CD4-positive, CD25-positive, alpha-beta regulatory T cell (primary cell): ENCODE measurements at regions not wholly inside any gene's neighbourhood (a gene's known extent, or its start where the extent isn't known, plus 50 kb on each side); places are given as distances from the start of the nearest gene placed in this dataset.
"Not testable (repeated sequence)": the region's sequence is repeated elsewhere in the genome, so short reads cannot be mapped to it uniquely, and the experiment has no call there.

Experiments
- ATAC-seq, 2 donors: fragments of 150-1000 bp; cut with Tn5 transposase; one replicate each; pipeline ENCODE4 v1.10.0; 2021; ENCODE audit warnings: low read depth in 2 of 2, moderate number of reproducible peaks in 2 of 2, moderate library complexity in 1 of 2
- DNase-seq, 3 donors: peaks; one replicate each; pipeline versions ENCODE4 v3.0.0 to v3.0.0-alpha.2; 2012 to 2022; ENCODE audit warnings: mixed read lengths in 1 of 3
- H3K27ac ChIP-seq: one replicate; pipeline ENCODE4 v1.7.0; 2013; ENCODE audit warnings: mild to moderate bottlenecking, low read length; ENCODE audit not compliant: insufficient read depth, poor library complexity, severe bottlenecking
- H3K27me3 ChIP-seq: one replicate; pipeline ENCODE4 v1.7.0; 2013; ENCODE audit warnings: low read length; ENCODE audit not compliant: control insufficient read depth, insufficient read depth
- H3K36me3 ChIP-seq: one replicate; pipeline ENCODE4 v1.7.0; 2013; ENCODE audit warnings: mild to moderate bottlenecking, low read length, moderate library complexity; ENCODE audit not compliant: control insufficient read depth, insufficient read depth
- H3K4me1 ChIP-seq: 2 replicates; pipeline ENCODE4 v1.7.0; 2013; ENCODE audit warnings: mild to moderate bottlenecking, low read length; ENCODE audit not compliant: insufficient read depth, control insufficient read depth, poor library complexity, severe bottlenecking
- H3K4me3 ChIP-seq: one replicate; pipeline ENCODE4 v1.7.0; 2013; ENCODE audit warnings: low read depth, mild to moderate bottlenecking, low read length, moderate library complexity
- H3K9me3 ChIP-seq, 2 experiments: 1 replicate in 1 of 2; 2 replicates in 1 of 2; pipeline ENCODE4 v1.7.0; 2013; ENCODE audit warnings: low read length in 2 of 2, mild to moderate bottlenecking in 1 of 2, moderate library complexity in 1 of 2; ENCODE audit not compliant: control insufficient read depth in 2 of 2
- H3K27ac Mint-ChIP-seq, 3 donors: one replicate each; pipeline ENCODE4 v1.8.0; 2020 to 2022; ENCODE audit warnings: mild to moderate bottlenecking in 3 of 3, mixed read lengths in 3 of 3, moderate library complexity in 2 of 3
- H3K27me3 Mint-ChIP-seq: one replicate; pipeline ENCODE4 v1.8.0; 2022; ENCODE audit warnings: mild to moderate bottlenecking, mixed read lengths
- H3K36me3 Mint-ChIP-seq: one replicate; pipeline ENCODE4 v1.8.0; 2020; ENCODE audit warnings: mixed read lengths
- H3K4me1 Mint-ChIP-seq, 4 donors: one replicate each; pipeline ENCODE4 v1.8.0; 2020 to 2022; ENCODE audit warnings: mixed read lengths in 4 of 4, mild to moderate bottlenecking in 1 of 4
- H3K4me3 Mint-ChIP-seq, 4 donors: one replicate each; pipeline ENCODE4 v1.8.0; 2020 to 2022; ENCODE audit warnings: mild to moderate bottlenecking in 4 of 4, mixed read lengths in 4 of 4, moderate library complexity in 3 of 4
- H3K9me3 Mint-ChIP-seq, 7 donors: one replicate each; pipeline ENCODE4 v1.8.0; 2020 to 2022; ENCODE audit warnings: mixed read lengths in 7 of 7, mild to moderate bottlenecking in 3 of 7, moderate library complexity in 2 of 7

DNA sequence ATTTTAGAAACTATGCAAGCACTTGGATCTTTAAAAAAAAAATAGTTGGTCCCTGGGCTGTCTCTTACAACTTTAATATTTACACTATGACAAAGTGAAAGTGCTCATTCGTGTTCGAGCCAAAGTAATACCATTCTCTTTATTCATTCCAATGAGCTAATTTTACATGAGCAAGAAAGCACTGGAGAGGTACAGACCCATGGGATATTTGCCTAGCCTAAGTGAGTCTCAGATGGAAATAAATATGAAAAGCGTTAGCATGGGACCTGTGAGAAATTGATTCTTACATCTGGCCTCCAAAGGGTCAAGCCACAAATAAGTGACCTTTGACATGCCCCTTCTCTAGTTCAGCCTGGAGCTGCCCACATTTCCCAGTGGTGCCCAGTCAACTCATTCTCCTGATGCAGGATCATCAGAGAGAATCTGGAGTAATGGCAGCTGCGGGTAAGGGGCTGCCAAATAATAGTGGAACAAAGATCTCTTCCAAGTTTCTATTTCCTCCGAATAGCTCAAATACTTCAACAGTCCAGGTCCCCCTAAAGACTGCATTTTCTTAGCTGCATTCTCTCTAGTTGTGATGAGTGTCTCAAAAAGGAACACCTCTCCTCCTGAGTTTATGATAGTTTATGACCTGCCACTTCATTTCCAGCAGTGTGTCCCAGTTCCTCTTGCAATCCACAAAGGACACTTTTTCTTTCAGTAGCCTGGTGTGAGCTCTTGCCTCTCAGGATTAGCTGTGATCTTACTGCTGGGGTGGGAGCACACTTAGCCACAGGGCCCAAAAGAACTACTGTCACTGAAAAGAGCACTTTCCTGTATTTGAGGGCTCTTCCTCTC lies 208.2 kb downstream of the DAD1 start:
- Histone ChIP-seq H3K4me3 (no peak overlapping the region), H3K27me3 (no peaks in the 10 kb centered on the region), H3K27ac (no peak overlapping the region), H3K4me1 (no peaks in the 10 kb centered on the region), H3K9me3 (no peaks in the 10 kb centered on the region), H3K36me3 (no peaks in the 10 kb centered on the region)
- H3K4me3 Mint-ChIP-seq, result no peak overlapping the region
- H3K27ac Mint-ChIP-seq, result no peak overlapping the region
- H3K36me3 Mint-ChIP-seq, result no peaks in the 10 kb centered on the region
- no peaks in the 10 kb centered on the region for H3K4me1 Mint-ChIP-seq
- no peaks in the 10 kb centered on the region for H3K27me3 Mint-ChIP-seq
- H3K9me3 Mint-ChIP-seq, result no peaks in the 10 kb centered on the region
- no peak for DNase-seq
- ATAC-seq, result no peak

DNA sequence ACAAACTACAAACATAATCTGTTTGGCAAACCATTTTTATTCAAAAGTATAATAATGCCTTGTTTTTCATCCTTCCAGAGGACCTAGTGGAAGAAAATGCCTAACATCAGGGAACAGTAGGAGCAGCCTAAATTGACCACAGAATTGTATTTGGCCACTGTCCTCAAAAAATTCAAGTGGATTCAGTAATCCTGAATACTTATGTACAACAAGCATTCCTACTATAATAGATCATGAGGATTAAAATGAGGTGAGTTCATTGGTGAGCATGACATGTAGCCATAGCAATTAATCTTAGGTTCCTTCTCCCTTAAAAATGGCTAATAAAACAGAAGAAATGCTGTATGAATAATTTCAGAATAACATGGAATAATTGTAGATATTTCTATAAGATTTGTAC lies 209.3 kb downstream of the DAD1 start:
- Mint-ChIP-seq H3K27ac (no peak overlapping the region), H3K27me3 (no peaks in the 10 kb centered on the region), H3K4me1 (no peaks in the 10 kb centered on the region), H3K4me3 (no peak overlapping the region), H3K9me3 (no peaks in the 10 kb centered on the region), H3K36me3 (no peaks in the 10 kb centered on the region)
- H3K4me1 ChIP-seq, result no peaks in the 10 kb centered on the region
- ATAC-seq (no peak), DNase-seq (no peak)
- H3K9me3 ChIP-seq, result no peaks in the 10 kb centered on the region
- H3K4me3 ChIP-seq, result no peak overlapping the region
- no peak overlapping the region for H3K27ac ChIP-seq
- H3K36me3 ChIP-seq, result no peaks in the 10 kb centered on the region
- H3K27me3 ChIP-seq, result no peaks in the 10 kb centered on the region

DNA sequence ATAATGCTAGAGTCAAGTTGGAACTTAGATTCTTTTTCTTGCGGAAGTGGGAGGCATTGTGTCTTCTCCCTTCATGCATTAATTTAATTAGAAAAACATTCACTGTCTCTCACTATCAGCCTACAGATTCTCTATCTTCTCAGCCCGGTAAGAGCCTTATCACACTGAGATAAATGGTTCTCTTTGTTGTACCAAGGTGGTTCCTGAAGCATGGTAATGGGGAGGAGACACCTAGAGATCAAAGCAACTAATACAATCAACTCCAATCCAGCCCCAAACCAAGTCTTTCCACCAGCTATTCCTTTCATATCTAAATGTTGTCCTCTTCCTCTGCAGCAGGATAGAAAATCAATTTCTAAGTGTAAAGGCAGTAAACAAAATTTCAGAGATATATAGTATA lies 210.8 kb downstream of the DAD1 start:
- Histone ChIP-seq H3K36me3 (no peaks in the 10 kb centered on the region), H3K27ac (no peak overlapping the region), H3K4me1 (no peaks in the 10 kb centered on the region), H3K27me3 (no peaks in the 10 kb centered on the region), H3K4me3 (no peak overlapping the region), H3K9me3 (no peaks in the 10 kb centered on the region)
- Mint-ChIP-seq H3K9me3 (no peaks in the 10 kb centered on the region), H3K36me3 (no peaks in the 10 kb centered on the region), H3K27me3 (no peaks in the 10 kb centered on the region), H3K4me3 (no peak overlapping the region), H3K4me1 (no peaks in the 10 kb centered on the region), H3K27ac (no peak overlapping the region)
- ATAC-seq (no peak), DNase-seq (no peak)

DNA sequence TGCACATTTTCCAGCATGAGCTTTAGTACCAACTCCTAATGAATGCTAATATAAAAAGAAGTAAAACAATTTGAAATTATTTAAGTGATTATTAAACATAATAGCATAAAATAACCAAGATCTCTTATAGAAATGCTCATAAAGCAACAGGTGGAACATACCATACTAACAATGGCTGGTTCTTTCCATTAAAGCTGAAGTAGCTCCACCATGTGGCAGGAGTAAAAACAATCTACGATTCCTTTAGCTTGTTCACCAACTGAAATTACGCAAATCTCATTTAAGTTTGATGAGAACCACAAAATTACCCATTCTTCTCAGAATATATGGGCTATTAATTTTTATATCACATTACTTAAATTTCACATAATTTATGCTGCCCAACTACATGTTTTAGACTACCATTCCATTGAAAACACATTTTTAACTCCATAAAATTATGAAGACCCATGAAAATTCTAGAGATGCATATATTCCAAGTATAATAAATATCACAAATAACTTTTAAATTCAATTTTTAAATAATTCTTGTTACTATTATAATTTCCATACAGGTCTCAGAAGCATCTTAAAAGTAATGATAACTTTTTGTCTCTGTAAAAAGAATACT lies 213.6 kb downstream of the DAD1 start:
- Mint-ChIP-seq H3K9me3 (no peaks in the 10 kb centered on the region), H3K36me3 (no peaks in the 10 kb centered on the region), H3K27me3 (no peaks in the 10 kb centered on the region), H3K27ac (no peak overlapping the region), H3K4me3 (no peak overlapping the region), H3K4me1 (no peaks in the 10 kb centered on the region)
- H3K36me3 ChIP-seq, result no peaks in the 10 kb centered on the region
- ATAC-seq, result no peak
- no peaks in the 10 kb centered on the region for H3K4me1 ChIP-seq
- H3K27me3 ChIP-seq, result no peaks in the 10 kb centered on the region
- H3K27ac ChIP-seq, result no peak overlapping the region
- no peak for DNase-seq
- H3K4me3 ChIP-seq, result no peak overlapping the region
- H3K9me3 ChIP-seq, result no peaks in the 10 kb centered on the region

DNA sequence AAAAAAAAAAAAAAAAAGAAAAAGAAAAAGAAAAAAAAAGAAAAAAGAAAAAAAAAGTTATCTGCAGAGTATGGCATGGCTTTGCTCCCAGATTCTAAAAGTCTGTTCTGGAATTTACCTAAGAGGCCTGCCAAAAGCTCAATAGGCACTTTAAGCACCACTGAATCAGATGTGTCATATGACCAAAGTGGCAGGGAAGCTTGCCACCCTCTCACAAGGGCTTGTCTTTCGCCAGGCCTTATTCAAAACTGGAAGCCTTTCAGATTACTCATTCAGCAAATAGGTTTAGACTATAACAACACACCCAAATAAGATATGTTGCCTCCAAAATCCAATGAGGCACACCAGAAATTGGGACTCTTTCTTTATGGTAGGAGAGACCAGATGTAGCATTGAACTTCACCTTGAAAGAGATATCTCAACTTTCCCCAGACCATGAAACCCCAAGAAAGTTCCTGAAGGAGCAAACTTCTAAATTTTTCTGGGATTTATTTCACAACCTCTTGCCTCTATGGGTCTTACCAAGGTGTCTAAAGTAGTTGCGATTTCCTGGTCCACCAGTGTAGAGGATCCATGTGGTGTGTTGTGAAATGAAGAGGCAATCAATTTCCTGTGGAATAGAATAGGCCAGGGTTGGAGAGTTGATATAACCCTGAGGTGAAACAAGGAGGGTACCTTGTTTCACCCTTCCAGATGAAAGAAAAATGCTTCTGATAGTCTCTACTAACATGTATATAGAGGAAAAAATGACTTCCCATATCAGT lies 218.8 kb downstream of the DAD1 start:
- Histone ChIP-seq H3K4me3 (no peak overlapping the region), H3K4me1 (no peaks in the 10 kb centered on the region), H3K27ac (no peak overlapping the region), H3K9me3 (no peaks in the 10 kb centered on the region), H3K36me3 (no peaks in the 10 kb centered on the region), H3K27me3 (no peaks in the 10 kb centered on the region)
- no peak for ATAC-seq
- no peaks in the 10 kb centered on the region for H3K9me3 Mint-ChIP-seq
- no peak overlapping the region for H3K4me3 Mint-ChIP-seq
- no peaks in the 10 kb centered on the region for H3K4me1 Mint-ChIP-seq
- H3K36me3 Mint-ChIP-seq, result no peaks in the 10 kb centered on the region
- DNase-seq, result no peak
- H3K27ac Mint-ChIP-seq, result no peak overlapping the region
- H3K27me3 Mint-ChIP-seq, result no peaks in the 10 kb centered on the region

DNA sequence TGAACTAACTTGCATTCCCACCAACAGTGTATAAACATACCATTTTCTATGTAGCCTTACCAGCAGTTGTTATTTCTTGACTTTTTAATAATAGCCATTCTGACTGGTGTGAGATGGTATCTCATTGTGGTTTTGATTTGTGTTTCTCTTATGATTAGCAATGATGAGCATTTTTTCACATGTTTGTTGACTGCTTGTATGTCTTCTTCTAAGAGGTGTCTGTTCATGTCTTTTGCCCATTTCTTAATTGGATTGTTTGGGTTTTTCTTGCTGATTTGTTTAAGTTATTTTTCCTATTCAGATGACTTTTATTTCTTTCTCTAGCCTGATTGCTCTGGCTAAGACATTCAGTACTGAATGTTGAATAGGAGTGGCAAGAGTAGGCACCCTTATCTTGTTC lies 230.3 kb downstream of the DAD1 start:
- Mint-ChIP-seq H3K36me3 (no peaks in the 10 kb centered on the region), H3K27ac (no peak overlapping the region), H3K27me3 (no peaks in the 10 kb centered on the region), H3K4me1 (no peaks in the 10 kb centered on the region), H3K4me3 (no peak overlapping the region), H3K9me3 (no peaks in the 10 kb centered on the region)
- ATAC-seq, result no peak
- no peak for DNase-seq
- Histone ChIP-seq H3K4me1 (no peaks in the 10 kb centered on the region), H3K27me3 (no peaks in the 10 kb centered on the region), H3K27ac (no peak overlapping the region), H3K9me3 (no peaks in the 10 kb centered on the region), H3K4me3 (no peak overlapping the region), H3K36me3 (no peaks in the 10 kb centered on the region)

DNA sequence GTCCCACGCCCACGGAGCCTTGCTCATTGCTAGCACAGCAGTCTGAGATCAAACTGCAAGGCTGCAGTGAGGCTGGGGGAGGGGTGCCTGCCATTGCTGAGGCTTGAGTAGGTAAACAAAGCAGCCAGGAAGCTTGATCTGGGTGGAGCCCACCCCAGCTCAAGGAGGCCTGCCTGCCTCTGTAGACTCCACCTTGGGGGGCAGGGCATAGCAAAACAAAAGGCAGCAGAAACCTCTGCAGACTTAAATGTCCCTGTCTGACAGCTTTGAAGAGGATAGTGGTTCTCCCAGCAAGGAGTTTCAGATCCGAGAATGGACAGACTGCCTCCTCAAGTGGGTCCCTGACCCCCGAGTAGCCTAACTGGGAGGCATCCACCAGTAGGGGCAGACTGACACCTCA lies 239.7 kb downstream of the DAD1 start:
- not testable (repeated sequence) for H3K27me3 ChIP-seq, H3K27me3 Mint-ChIP-seq, H3K27ac Mint-ChIP-seq, H3K36me3 ChIP-seq, H3K4me3 Mint-ChIP-seq, H3K9me3 ChIP-seq, H3K9me3 Mint-ChIP-seq, H3K27ac ChIP-seq, H3K4me3 ChIP-seq, H3K36me3 Mint-ChIP-seq, ATAC-seq, H3K4me1 ChIP-seq, DNase-seq, H3K4me1 Mint-ChIP-seq
